ENCODE measurements at regions not wholly inside any gene's neighbourhood (a gene's known extent, or its start where the extent isn't known, plus 50 kb on each side); places are given as distances from the start of the nearest gene placed in this dataset.

DNA sequence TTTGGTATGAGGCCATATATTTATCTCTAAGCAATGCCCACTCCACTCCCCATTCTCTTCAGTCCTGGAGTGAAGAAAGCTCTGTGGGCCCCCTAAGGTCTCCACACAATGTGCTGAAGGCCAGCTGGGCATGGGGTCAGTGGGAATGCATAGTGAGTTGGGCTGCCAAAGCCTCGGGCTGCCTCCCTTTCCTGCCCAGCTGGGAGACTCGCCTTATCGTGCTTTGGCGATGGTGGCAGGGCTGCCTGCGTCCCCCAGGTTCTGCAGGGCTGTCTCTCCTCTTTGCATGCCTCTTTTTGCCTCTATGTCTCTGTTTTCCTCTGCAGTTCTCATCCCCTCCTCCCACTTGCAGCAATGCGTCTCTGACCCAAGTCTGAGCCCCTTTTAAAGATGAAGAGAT is 116.5 kb downstream of the CYLD start:
- TF ChIP-seq EZH2 (IDR thresholded peaks at IDR 0.05; ENCODE audit: borderline replicate concordance): no peak
- TF ChIP-seq, protein P1, sequence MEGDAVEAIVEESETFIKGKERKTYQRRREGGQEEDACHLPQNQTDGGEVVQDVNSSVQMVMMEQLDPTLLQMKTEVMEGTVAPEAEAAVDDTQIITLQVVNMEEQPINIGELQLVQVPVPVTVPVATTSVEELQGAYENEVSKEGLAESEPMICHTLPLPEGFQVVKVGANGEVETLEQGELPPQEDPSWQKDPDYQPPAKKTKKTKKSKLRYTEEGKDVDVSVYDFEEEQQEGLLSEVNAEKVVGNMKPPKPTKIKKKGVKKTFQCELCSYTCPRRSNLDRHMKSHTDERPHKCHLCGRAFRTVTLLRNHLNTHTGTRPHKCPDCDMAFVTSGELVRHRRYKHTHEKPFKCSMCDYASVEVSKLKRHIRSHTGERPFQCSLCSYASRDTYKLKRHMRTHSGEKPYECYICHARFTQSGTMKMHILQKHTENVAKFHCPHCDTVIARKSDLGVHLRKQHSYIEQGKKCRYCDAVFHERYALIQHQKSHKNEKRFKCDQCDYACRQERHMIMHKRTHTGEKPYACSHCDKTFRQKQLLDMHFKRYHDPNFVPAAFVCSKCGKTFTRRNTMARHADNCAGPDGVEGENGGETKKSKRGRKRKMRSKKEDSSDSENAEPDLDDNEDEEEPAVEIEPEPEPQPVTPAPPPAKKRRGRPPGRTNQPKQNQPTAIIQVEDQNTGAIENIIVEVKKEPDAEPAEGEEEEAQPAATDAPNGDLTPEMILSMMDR (IDR thresholded peaks at IDR 0.05; ENCODE audit: poor library complexity): no peak
